Parathyroid adenoma (tissue), 2 donors: ENCODE measurements at regions not wholly inside any gene's neighbourhood (a gene's known extent, or its start where the extent isn't known, plus 50 kb on each side); places are given as distances from the start of the nearest gene placed in this dataset.

Experiments used
- H2AFZ ChIP-seq: fragments of 300-600 bp; sonication (generic); one replicate; pipeline ENCODE4 v1.7.0; 2017; ENCODE audit warnings: antibody characterized with exemption, mild to moderate bottlenecking
- H3K27ac ChIP-seq: fragments of 300-600 bp; sonication (generic); one replicate; pipeline ENCODE4 v1.7.0; 2017
- H3K27me3 ChIP-seq: fragments of 300-600 bp; sonication (generic); one replicate; pipeline ENCODE4 v1.7.0; 2017; ENCODE audit warnings: low read length; ENCODE audit not compliant: control insufficient read depth, insufficient read depth
- H3K36me3 ChIP-seq: fragments of 300-600 bp; sonication (generic); one replicate; pipeline ENCODE4 v1.7.0; 2017; ENCODE audit warnings: low read length; ENCODE audit not compliant: control insufficient read depth, insufficient read depth
- H3K4me1 ChIP-seq: fragments of 300-600 bp; sonication (generic); one replicate; pipeline ENCODE4 v1.7.0; 2017; ENCODE audit warnings: control low read depth
- H3K4me2 ChIP-seq: fragments of 300-600 bp; sonication (generic); one replicate; pipeline ENCODE4 v1.7.0; 2017; ENCODE audit warnings: low read length
- H3K4me3 ChIP-seq: fragments of 300-600 bp; sonication (generic); one replicate; pipeline ENCODE4 v1.7.0; 2017; ENCODE audit warnings: low read depth, low read length
- H3K79me2 ChIP-seq: fragments of 300-600 bp; sonication (generic); one replicate; pipeline ENCODE4 v1.7.0; 2017; ENCODE audit warnings: control low read depth
- H3K9ac ChIP-seq: fragments of 300-600 bp; sonication (generic); one replicate; pipeline ENCODE4 v1.7.0; 2017; ENCODE audit warnings: mild to moderate bottlenecking
- H3K9me3 ChIP-seq: fragments of 300-600 bp; sonication (generic); one replicate; pipeline ENCODE4 v1.7.0; 2017; ENCODE audit warnings: low read length; ENCODE audit not compliant: control insufficient read depth
- TF ChIP-seq, protein P1 (sequence below): fragments of 300-600 bp; sonication (generic); IDR thresholded peaks from one replicate; pipeline ENCODE4 v1.7.0; 2017; ENCODE audit warnings: antibody characterized with exemption, mild to moderate bottlenecking
- donor health status: primary hyperparathyroidism.

DNA sequence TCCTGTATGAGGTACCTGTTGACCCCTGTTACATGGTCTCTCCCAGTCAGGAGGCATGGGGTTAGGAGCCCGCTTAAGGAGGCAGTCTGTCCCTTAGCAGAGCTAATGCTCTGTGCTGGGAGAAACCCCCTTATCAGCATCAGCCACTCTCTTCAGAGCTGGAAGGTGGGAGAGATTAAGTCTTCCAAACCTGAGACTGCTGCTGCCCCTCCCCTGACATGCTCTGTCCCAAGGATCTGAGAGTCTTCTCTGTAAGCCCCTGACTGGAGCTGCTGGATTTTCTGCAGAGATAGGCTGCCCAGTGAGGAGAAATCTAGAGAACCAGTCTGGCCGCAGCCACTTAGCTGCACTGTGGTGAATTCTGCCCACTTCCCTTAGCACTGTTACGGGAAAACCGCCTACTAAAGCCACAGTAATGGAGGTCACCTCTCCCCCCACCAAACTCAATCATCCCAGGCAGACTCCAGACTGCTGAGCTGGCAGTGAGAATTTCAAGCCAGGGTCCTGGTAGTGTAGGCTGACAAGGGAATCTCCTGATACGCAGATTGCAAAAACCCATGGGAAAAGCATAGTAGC, 222.3 kb downstream of the DDX3Y start:
- H2AFZ ChIP-seq: no peak overlapping the region
- TF ChIP-seq, protein P1, sequence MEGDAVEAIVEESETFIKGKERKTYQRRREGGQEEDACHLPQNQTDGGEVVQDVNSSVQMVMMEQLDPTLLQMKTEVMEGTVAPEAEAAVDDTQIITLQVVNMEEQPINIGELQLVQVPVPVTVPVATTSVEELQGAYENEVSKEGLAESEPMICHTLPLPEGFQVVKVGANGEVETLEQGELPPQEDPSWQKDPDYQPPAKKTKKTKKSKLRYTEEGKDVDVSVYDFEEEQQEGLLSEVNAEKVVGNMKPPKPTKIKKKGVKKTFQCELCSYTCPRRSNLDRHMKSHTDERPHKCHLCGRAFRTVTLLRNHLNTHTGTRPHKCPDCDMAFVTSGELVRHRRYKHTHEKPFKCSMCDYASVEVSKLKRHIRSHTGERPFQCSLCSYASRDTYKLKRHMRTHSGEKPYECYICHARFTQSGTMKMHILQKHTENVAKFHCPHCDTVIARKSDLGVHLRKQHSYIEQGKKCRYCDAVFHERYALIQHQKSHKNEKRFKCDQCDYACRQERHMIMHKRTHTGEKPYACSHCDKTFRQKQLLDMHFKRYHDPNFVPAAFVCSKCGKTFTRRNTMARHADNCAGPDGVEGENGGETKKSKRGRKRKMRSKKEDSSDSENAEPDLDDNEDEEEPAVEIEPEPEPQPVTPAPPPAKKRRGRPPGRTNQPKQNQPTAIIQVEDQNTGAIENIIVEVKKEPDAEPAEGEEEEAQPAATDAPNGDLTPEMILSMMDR: no peak
- H3K4me3 ChIP-seq: no peak overlapping the region
- no peaks in the 10 kb centered on the region for H3K79me2 ChIP-seq
- H3K9ac ChIP-seq: no peak overlapping the region
- no peak overlapping the region for H3K4me2 ChIP-seq
- no peaks in the 10 kb centered on the region for H3K4me1 ChIP-seq
- no peaks in the 10 kb centered on the region for H3K36me3 ChIP-seq
- H3K27me3 ChIP-seq: no peaks in the 10 kb centered on the region
- no peak overlapping the region for H3K27ac ChIP-seq
- no peaks in the 10 kb centered on the region for H3K9me3 ChIP-seq

DNA sequence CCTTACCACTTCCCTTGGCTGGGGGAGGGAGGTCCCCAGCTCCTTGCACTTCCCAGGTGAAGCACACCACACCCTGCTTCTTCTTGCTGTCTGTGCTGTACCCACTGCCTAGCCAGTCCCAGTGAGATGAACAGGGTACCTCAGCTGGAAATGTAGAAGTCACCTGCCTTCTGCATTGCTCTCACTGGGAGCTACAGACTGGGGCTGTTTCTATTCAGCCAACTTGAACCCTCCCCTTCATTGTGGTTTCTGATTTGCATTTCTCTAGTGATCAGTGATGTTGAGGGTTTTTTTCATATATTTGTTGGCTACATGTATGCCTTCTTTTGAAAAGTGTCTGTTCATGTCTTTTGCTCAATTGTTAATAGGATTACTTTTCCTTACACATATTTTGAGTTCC, 222.8 kb downstream of the DDX3Y start:
- Histone ChIP-seq H3K27me3 (no peaks in the 10 kb centered on the region), H3K4me1 (no peaks in the 10 kb centered on the region), H3K9me3 (no peaks in the 10 kb centered on the region), H3K4me2 (no peak overlapping the region), H3K4me3 (no peak overlapping the region), H3K79me2 (no peaks in the 10 kb centered on the region), H2AFZ (no peak overlapping the region), H3K36me3 (no peaks in the 10 kb centered on the region), H3K9ac (no peak overlapping the region), H3K27ac (no peak overlapping the region)
- TF ChIP-seq, protein P1: no peak

DNA sequence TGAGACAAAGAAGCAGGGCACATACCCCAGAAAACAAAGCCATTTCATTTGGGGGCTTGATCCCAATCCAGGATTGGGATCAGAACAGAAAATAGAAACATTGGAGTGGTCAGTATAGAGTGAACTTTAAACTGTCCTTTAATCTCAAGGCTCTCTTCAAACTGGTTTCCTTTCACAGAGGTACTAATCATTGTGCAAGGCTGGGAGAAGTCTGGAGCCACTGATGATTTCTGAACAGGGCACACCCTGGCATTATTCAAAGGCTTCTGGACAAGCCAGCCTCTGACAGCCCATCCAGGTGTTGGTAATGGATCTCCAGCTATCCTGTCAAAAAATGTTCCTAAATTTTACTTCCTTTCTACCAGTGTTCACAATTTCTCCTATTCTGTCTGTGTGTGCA, 244.5 kb downstream of the DDX3Y start:
- Histone ChIP-seq H3K4me2 (no peak overlapping the region), H3K36me3 (no peaks in the 10 kb centered on the region), H3K79me2 (no peaks in the 10 kb centered on the region), H3K9ac (no peak overlapping the region), H2AFZ (no peak overlapping the region), H3K27me3 (no peaks in the 10 kb centered on the region), H3K9me3 (no peaks in the 10 kb centered on the region), H3K27ac (no peak overlapping the region), H3K4me1 (no peaks in the 10 kb centered on the region), H3K4me3 (peak overlapping the region; percentile 11)
- TF ChIP-seq, protein P1: no peak

DNA sequence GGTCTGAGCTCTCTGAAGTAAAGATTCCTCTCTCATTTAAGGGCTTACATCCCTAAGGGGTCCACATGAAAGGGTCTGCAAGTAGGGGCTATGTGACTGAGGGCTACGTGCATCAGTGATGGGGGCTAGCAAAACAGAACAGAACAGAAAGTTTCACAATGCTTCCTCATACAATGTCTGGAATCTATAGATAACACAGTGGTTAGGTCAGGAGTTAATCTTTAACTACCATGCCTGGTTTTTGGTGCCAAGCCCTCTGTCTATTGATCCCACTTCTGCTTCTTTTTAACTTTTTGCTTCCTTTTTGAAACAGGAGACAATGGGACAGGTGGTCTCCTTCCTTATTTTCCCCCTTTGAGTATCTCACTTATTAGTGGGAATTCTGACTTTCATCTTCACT, 263.0 kb downstream of the DDX3Y start:
- no peaks in the 10 kb centered on the region for H3K9me3 ChIP-seq
- no peak overlapping the region for H3K4me3 ChIP-seq
- TF ChIP-seq, protein P1: no peak
- no peak overlapping the region for H3K9ac ChIP-seq
- no peak overlapping the region for H2AFZ ChIP-seq
- H3K27ac ChIP-seq: no peak overlapping the region
- H3K4me1 ChIP-seq: no peaks in the 10 kb centered on the region
- no peaks in the 10 kb centered on the region for H3K36me3 ChIP-seq
- H3K4me2 ChIP-seq: no peak overlapping the region
- H3K27me3 ChIP-seq: no peaks in the 10 kb centered on the region
- H3K79me2 ChIP-seq: no peaks in the 10 kb centered on the region

DNA sequence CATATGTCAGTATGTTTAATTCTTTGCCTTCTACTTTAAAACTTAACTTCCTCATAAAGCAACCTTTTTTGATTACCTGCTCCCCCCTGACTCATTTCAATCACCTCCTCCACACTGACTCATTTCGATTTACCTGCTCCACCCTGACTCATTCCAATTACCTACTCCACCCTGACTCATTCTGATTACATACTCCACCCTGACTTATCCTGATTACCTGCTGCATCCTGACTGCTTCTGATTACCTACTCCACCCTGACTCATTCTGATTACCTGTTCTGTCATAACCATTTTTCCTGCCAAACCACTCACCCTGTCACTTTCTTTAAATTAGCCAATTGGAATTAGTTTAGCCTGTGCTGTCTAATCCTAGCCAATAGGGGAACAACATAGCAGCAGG, 263.6 kb downstream of the DDX3Y start:
- Histone ChIP-seq H3K9ac (no peak overlapping the region), H2AFZ (no peak overlapping the region), H3K36me3 (no peaks in the 10 kb centered on the region), H3K79me2 (no peaks in the 10 kb centered on the region), H3K9me3 (no peaks in the 10 kb centered on the region), H3K27me3 (no peaks in the 10 kb centered on the region), H3K4me3 (no peak overlapping the region), H3K27ac (no peak overlapping the region), H3K4me1 (no peaks in the 10 kb centered on the region), H3K4me2 (no peak overlapping the region)
- TF ChIP-seq, protein P1: no peak
